Activated naive CD4-positive, alpha-beta T cell treated with anti-CD3 and anti-CD28 coated beads, Interleukin-2, amount 50 U/mL, for 24 hours (primary cell): ENCODE measurements at regions not wholly inside any gene's neighbourhood (a gene's known extent, or its start where the extent isn't known, plus 50 kb on each side); places are given as distances from the start of the nearest gene placed in this dataset.
"Not testable (repeated sequence)": the region's sequence is repeated elsewhere in the genome, so short reads cannot be mapped to it uniquely, and the experiment has no call there.

Experiments used
- H3K27ac Mint-ChIP-seq: one replicate; pipeline ENCODE4 v1.8.0; 2021; ENCODE audit warnings: mild to moderate bottlenecking, mixed read lengths
- H3K27me3 Mint-ChIP-seq: one replicate; pipeline ENCODE4 v1.8.0; 2021; ENCODE audit warnings: mixed read lengths
- H3K36me3 Mint-ChIP-seq: one replicate; pipeline ENCODE4 v1.8.0; 2021; ENCODE audit warnings: mixed read lengths
- H3K4me1 Mint-ChIP-seq: one replicate; pipeline ENCODE4 v1.8.0; 2021; ENCODE audit warnings: mixed read lengths
- H3K4me3 Mint-ChIP-seq: one replicate; pipeline ENCODE4 v1.8.0; 2021; ENCODE audit warnings: mild to moderate bottlenecking, mixed read lengths
- H3K9me3 Mint-ChIP-seq: one replicate; pipeline ENCODE4 v1.8.0; 2021; ENCODE audit warnings: mixed read lengths

DNA sequence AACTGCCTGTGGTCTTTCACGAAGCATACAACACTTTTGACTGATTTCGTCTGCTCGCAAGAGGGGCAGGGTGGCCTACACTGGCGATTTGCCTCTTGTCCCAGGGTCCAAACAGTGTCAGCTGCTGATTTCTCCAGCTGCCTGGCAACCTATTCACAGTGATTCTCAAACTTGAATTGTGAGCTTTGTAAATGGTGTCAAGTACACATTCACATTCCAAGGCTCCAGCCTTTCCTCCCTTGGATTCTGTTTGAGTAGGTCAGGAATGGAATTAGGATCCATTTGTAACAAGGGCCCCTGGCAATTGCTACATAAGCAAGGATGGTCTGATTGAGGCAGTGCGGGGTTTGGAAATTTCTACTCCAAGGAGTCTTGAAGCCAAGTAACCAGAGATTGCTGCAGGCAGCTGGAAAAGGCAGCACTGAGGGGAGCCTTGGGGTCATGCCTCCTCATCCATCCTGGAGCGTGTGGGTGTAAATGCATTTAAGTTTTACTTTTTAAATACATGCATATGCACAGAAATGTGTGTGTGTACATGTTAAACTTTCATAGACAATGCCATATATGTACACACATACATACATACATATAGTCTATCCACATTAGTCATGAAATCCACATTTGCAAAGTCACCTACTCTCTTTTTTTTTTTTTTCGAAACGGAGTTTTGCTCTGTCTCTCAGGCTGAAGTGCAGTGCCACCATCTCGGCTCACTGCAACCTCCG lies 86.8 kb upstream of the UXS1 start:
- no peaks in the 10 kb centered on the region for H3K4me1 Mint-ChIP-seq
- H3K27ac Mint-ChIP-seq, result no peak overlapping the region

DNA sequence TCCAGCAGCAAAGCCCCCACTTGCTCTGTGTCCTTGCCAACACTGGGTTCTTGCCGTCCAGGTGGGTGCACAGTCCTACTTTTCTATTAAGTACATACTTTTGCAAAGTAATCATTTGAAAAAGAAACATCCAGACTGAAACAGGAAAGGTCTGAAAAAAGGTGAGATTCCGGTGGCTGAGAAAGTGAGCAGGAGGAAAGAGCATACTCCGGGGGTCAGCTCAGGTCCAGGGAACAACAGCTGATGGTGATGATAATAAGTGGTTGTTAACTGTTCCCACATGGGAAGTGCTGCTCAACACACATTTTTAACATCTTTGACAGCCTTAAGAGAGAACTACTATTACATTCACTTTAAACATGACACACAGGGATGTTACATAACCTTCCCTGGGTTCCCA lies 86.1 kb upstream of the UXS1 start:
- Mint-ChIP-seq H3K36me3 (no peaks in the 10 kb centered on the region), H3K9me3 (no peaks in the 10 kb centered on the region), H3K4me1 (no peaks in the 10 kb centered on the region), H3K27ac (no peak overlapping the region), H3K4me3 (no peak overlapping the region), H3K27me3 (no peaks in the 10 kb centered on the region)

More for the DNA sequence above, 86.8 kb upstream of the UXS1 start:
- Mint-ChIP-seq H3K27me3 (no peaks in the 10 kb centered on the region), H3K4me3 (no peak overlapping the region), H3K9me3 (no peaks in the 10 kb centered on the region), H3K36me3 (no peaks in the 10 kb centered on the region)

DNA sequence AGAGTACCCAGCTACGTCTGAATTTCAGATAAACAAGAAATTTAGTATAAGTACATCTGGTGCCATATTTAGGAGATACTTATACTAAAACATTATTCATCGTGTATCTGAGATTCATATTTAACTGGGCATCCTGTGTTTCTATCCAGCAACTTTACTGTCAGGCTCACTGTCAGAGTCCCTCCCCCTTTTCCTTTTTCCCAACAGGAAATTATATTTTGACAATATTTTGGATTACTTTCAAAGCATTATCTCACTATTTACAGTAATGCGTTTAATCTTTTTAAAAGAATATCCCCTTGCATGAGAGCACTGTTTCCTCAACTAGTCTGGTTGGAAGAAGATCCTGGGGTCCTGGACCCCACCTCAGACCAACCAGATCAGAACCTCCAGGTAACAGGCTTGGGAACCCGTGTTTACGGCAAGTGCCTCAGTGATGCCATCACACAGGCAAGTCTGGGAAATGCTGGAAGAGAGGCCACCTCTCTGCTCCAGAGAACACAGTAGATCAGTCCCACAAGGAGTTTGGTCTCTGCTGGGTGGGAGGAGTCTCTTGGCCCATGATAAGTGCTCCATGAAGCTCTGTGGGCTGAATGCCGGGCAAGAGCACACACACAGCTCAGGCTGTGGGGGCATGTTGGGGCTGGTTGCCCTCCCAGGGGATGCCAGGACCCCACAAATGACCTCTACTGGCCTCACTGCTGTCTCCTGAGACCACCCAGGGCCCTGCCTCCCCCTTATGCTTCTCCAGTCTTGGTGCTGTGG lies 84.2 kb upstream of the UXS1 start:
- no peak overlapping the region for H3K4me3 Mint-ChIP-seq
- no peaks in the 10 kb centered on the region for H3K4me1 Mint-ChIP-seq
- H3K27me3 Mint-ChIP-seq, result no peaks in the 10 kb centered on the region
- H3K36me3 Mint-ChIP-seq, result no peaks in the 10 kb centered on the region
- no peak overlapping the region for H3K27ac Mint-ChIP-seq
- H3K9me3 Mint-ChIP-seq, result no peaks in the 10 kb centered on the region

DNA sequence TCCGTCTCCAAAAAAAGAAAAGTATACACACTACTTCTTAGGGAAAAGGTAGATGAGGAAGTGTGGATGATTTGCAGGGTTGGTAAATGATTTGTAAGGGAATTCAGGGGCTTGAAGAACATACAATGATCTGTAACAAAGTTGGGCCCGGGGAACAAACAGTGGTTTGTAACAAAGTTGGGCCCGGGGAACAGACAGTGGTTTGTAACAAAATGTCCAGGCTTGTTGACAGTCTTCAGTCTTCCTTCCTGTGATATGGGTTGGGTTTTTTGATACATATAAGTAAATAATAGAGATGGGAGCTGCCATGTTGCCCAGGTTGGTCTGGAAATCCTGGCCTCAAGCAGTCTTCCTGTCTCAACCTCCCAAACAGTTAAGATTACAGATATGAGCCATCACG lies 83.3 kb upstream of the UXS1 start:
- H3K27ac Mint-ChIP-seq, result no peak overlapping the region
- no peaks in the 10 kb centered on the region for H3K4me1 Mint-ChIP-seq
- H3K4me3 Mint-ChIP-seq, result no peak overlapping the region
- H3K27me3 Mint-ChIP-seq, result no peaks in the 10 kb centered on the region
- no peaks in the 10 kb centered on the region for H3K36me3 Mint-ChIP-seq
- no peaks in the 10 kb centered on the region for H3K9me3 Mint-ChIP-seq

DNA sequence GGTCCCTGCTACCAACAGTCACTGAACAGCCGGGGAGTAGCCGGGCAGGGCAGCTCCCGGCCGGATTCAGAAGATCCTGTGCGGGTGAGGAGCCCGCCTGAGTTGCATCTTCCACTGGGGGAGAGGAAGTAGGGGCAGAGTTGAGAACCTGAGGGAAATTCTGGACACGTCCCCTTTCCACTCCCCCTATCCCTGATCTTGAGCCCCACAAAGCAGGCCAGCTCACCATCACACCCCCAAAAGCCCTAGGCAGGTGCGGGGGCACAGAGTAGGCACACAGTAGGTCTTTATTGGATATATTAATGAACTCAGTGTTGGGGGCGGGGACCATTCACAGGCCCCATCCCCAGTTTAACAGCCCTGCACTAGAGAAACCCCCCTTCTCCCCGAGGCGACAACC lies 81.9 kb upstream of the UXS1 start:
- peaks cover 2% of the 10 kb centered on the region for H3K4me1 Mint-ChIP-seq
- no peaks in the 10 kb centered on the region for H3K36me3 Mint-ChIP-seq
- H3K9me3 Mint-ChIP-seq, result no peaks in the 10 kb centered on the region
- no peak overlapping the region for H3K27ac Mint-ChIP-seq
- H3K4me3 Mint-ChIP-seq, result no peak overlapping the region
- H3K27me3 Mint-ChIP-seq, result peaks cover 4% of the 10 kb centered on the region

DNA sequence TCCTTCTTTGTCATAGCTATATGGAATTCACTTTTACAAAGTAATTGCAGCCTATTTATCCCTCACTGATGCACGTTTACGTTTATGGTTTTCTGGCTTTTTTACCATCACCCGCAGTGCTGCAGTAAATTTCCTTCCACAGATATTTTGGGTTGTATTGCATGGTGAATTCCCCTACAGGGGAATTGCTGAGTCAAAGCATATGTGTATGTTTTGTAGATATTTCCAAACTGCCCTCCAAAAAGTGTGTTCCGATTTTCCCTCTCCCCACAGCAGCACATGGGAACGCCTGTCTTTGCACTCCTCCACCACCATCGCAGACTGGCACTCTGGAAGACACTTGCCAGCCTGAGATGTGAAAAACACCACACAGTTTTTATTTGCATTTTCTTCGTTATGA lies 80.6 kb upstream of the UXS1 start:
- Mint-ChIP-seq H3K9me3 (no peaks in the 10 kb centered on the region), H3K4me3 (no peak overlapping the region), H3K27ac (no peak overlapping the region), H3K4me1 (peaks cover 10% of the 10 kb centered on the region), H3K36me3 (no peaks in the 10 kb centered on the region), H3K27me3 (peaks cover 10% of the 10 kb centered on the region)

DNA sequence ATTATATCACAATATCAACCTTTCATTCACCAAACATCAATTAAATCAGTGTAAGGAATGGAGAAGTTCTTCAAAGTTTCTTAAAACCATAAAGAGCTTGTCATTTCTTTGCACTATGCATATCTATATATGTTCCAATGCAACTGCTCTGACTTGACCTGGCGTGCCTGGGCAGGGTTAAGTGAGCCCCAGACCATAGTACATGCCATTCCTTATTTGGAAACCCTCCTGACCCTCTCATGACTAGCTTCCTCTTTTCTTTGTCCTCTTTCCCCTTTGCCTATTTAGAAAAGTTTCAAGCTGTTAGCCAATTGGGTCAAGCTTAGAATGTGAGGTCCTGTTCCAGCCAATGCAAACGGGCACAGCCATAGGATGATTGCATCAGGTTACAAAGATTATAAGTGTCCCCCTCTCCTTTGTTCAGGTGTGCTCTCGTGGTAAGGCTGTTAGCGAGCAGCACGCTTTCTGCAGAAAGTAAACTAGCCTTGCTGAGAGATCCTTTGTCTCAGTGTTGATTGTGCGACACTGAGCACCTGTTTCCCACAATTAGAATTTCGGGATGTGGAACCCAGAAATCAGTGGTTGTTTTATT lies 78.2 kb upstream of the UXS1 start:
- H3K27ac Mint-ChIP-seq, result no peak overlapping the region
- no peaks in the 10 kb centered on the region for H3K9me3 Mint-ChIP-seq
- H3K36me3 Mint-ChIP-seq, result no peaks in the 10 kb centered on the region
- peaks cover 16% of the 10 kb centered on the region for H3K27me3 Mint-ChIP-seq
- no peak overlapping the region for H3K4me3 Mint-ChIP-seq
- H3K4me1 Mint-ChIP-seq, result peaks cover 26% of the 10 kb centered on the region

DNA sequence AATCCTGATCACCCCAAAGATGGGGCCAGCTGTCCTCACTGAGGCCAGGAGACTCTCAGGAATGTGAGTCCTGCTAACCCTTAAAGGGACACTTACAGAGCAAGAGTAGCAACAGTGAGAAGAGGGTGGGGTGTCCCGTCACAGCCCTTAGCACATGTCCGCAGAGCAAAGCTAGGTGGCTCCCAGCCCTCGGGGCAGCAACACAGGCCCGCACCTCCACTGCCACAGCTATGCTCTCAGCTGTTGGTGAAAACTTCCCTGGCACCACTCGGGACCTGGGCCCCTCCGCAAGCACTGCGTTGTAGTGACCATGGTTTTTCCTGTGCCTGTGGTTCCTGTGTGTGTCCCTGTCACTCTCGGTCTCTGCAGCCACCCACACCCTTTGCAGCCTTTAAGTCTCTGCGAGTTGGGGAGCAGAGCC lies 76.4 kb upstream of the UXS1 start:
- peaks cover 16% of the 10 kb centered on the region for H3K27me3 Mint-ChIP-seq
- H3K4me3 Mint-ChIP-seq, result peak overlapping the region; percentile 80
- H3K4me1 Mint-ChIP-seq, result peaks cover 26% of the 10 kb centered on the region
- H3K36me3 Mint-ChIP-seq, result no peaks in the 10 kb centered on the region
- H3K9me3 Mint-ChIP-seq, result no peaks in the 10 kb centered on the region
- H3K27ac Mint-ChIP-seq, result no peak overlapping the region

DNA sequence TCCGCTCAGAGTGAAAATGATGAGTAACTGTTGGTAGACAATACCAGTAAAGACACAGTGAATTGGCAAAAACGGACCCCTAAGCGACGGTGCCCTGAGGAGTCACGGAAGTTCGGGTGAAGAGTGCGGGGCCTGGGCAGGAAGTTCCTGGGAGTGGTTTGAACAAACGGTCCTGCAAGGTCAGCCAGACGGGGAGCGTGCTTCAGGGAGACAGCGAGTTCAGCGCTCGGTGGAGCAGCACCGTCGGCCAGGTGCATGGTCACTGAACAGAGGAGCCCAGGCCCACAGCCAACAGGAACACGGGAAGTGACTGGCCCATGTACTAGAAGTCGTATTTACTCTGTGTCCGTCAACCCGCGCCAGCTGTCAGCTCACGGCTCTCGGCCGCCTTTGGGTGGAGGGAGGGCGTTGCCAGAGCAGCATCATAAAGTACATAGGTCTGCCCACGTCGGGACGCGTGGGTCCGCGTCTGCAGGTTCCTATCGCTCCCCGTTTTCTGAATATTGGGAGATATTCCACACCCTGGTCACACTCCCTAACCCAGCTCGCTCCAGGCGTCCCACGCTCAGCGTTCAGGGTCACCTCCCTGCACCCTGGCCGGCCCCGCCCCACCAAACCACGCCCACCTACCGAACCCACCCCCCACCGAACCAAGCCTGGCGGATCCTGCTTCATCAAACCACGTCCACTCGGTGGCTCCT lies 75.6 kb upstream of the UXS1 start:
- Mint-ChIP-seq H3K4me1 (peaks cover 26% of the 10 kb centered on the region), H3K4me3 (peak overlapping the region; percentile 80), H3K9me3 (no peaks in the 10 kb centered on the region), H3K27me3 (peaks cover 16% of the 10 kb centered on the region), H3K36me3 (no peaks in the 10 kb centered on the region), H3K27ac (no peak overlapping the region)

DNA sequence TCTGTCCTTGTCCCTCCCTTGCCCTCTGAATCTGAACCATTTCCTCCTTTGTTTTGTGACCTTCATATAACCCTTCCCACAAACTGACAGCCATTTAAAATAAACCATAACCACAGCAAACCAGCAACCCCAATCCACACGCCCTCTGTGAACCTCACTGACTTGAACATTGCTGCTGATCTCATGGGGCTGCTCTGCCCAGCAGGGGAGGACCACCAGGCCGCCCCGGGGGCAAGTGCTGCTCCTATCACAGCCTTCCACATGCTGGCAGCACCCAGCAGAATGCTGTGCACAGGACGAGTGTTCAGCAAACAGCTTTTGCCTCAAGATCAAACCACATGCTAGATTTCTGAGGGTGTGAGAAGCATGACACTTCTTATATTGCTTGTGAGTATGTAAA lies 73.9 kb upstream of the UXS1 start:
- Mint-ChIP-seq H3K9me3 (no peaks in the 10 kb centered on the region), H3K4me1 (peaks cover 26% of the 10 kb centered on the region), H3K27me3 (peaks cover 16% of the 10 kb centered on the region), H3K4me3 (no peak overlapping the region), H3K27ac (no peak overlapping the region), H3K36me3 (no peaks in the 10 kb centered on the region)

DNA sequence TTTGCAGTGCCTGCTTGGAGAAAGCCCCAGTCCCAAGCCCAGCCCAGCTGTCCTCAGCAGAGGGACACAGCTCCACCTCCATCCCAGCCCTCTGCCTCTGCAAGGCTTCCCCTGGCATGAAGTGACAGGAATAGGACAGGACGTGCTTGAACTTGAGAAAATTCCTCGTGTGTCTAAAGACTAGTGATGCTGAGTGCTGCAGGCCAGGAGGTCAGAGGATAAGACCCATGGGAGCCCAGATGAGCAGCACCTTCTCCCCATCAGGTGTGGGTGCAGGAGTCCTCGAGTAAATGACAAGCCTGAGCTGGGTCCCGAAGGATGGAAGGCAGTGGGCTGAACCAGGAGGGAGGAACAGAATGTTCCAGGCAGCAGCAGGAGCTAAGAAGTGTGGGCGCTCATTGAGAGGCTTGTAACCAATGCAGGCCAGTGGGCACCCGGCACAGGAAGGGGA lies 67.8 kb upstream of the UXS1 start:
- H3K27me3 Mint-ChIP-seq, result no peaks in the 10 kb centered on the region
- no peak overlapping the region for H3K4me3 Mint-ChIP-seq
- no peak overlapping the region for H3K27ac Mint-ChIP-seq
- H3K9me3 Mint-ChIP-seq, result no peaks in the 10 kb centered on the region
- no peaks in the 10 kb centered on the region for H3K36me3 Mint-ChIP-seq
- no peaks in the 10 kb centered on the region for H3K4me1 Mint-ChIP-seq

DNA sequence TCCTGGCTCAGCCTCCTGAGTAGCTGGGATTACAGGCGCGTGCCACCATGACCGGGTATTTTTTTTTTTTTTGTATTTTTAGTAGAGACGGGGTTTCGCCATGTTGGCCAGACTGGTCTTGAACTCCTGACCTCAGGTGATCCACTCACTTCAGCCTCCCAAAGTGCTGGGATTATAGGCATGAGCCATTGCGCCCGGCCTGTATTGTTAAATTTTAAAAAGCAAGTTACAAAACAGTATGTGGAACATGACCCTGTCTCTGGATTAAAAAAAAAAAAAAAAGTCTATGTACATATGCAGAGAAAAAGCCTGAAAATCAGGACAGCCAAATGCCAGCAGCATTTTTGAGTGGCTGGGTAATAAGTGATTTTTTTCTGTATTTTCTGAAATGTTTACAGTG lies 64.8 kb upstream of the UXS1 start:
- not testable (repeated sequence) for H3K27me3 Mint-ChIP-seq, H3K4me1 Mint-ChIP-seq, H3K36me3 Mint-ChIP-seq, H3K9me3 Mint-ChIP-seq, H3K27ac Mint-ChIP-seq, H3K4me3 Mint-ChIP-seq

DNA sequence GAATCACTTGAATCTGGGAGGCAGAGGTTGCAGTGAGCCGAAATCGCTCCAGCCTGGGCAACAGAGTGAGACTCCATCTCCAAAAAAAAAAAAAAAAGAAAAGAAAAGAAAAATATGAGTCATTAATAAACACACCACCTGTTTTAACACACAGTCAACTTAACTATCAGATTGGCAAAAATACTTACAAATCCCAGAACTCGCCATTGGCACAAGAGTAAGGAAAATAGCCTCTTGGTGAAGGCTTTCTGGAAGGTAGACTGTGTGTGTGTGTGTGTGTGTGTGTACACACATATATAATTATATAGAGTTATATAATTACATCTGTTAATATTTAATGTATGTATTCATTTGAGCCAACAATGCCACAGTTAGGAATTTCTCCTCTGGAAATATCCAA lies 63.7 kb upstream of the UXS1 start:
- Mint-ChIP-seq H3K36me3 (no peaks in the 10 kb centered on the region), H3K4me3 (no peak overlapping the region), H3K9me3 (no peaks in the 10 kb centered on the region), H3K27ac (no peak overlapping the region), H3K27me3 (no peaks in the 10 kb centered on the region), H3K4me1 (no peaks in the 10 kb centered on the region)

DNA sequence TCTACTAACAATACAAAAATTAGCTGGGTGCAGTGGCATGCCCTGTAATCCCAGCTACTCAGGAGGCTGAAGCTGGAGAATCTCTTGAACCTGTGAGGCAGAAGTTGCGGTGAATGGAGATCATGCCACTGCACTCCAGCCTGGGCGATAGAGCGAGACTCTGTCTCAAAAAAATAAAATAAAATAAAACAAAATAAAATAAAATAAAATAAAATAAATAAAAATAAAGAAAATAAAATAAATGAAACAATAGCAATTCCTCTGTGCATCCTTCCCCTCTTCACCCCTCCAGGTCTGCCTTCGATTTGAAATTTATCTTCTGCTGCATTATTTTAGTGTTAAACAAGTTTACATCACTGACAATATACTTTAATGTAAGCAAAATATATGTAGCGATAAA lies 63.0 kb upstream of the UXS1 start:
- no peak overlapping the region for H3K4me3 Mint-ChIP-seq
- H3K9me3 Mint-ChIP-seq, result no peaks in the 10 kb centered on the region
- no peaks in the 10 kb centered on the region for H3K27me3 Mint-ChIP-seq
- H3K4me1 Mint-ChIP-seq, result no peaks in the 10 kb centered on the region
- H3K27ac Mint-ChIP-seq, result no peak overlapping the region
- no peaks in the 10 kb centered on the region for H3K36me3 Mint-ChIP-seq

DNA sequence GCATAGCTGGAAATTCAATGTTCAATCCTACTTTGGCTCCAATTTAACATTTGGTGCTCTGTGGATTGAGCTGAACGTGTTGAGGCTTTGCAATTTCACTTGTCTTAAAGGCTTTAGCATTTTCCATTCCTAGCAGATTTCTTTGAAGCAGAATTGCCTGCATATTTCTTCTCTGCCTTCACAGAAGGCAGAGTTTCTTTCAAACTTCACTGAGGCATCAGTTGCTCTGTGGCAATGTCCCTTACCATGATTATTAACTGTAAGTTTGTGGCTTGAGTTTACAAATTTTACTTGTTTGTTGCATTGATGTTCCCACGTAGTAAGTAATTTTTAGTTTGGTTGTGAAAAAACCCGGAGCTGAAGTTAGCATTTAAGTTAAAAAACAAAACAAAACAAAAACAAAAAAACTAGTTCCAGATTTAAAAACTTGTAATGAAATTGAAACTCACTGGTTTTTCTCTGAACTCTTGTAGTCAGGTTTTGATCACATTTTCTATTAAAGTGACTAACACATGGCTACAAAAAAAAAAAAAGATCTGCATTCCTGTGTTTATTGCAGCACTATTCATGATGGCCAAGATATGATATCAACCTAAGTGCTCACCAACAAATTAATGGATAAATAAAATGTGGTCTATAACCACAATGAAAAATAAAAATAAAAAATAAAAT lies 55.2 kb upstream of the UXS1 start:
- H3K27me3 Mint-ChIP-seq, H3K4me3 Mint-ChIP-seq, H3K4me1 Mint-ChIP-seq, H3K27ac Mint-ChIP-seq, H3K36me3 Mint-ChIP-seq, H3K9me3 Mint-ChIP-seq: not testable (repeated sequence)
